ENCODE measurements at regions not wholly inside any gene's neighbourhood (a gene's known extent, or its start where the extent isn't known, plus 50 kb on each side); places are given as distances from the start of the nearest gene placed in this dataset.
A peak's percentile ranks its signal among the peaks of the same experiment; 100 is the strongest.

- H3K9me3 Mint-ChIP-seq: no peaks in the 10 kb centered on the region
- WGBS (ENCODE audit: extremely low coverage, insufficient read length, low lambda C conversion rate): no CpG with 5 or more reads among the region's 1 CpG
- Histone ChIP-seq H3K56ac (ENCODE audit: insufficient read length, low read depth, low read length) (no peak overlapping the region), H3K4ac (ENCODE audit: low read depth, low read length) (no peak overlapping the region), H2BK12ac (ENCODE audit: insufficient read length, low read depth, low read length) (no peak overlapping the region), H3K9ac (ENCODE audit: extremely low read depth, insufficient read length, low read length) (no peak overlapping the region), H3K9me3 (ENCODE audit: control insufficient read depth, low read depth, low read length) (no peaks in the 10 kb centered on the region), H4K20me1 (ENCODE audit: control insufficient read depth, insufficient read depth, insufficient read length) (no peaks in the 10 kb centered on the region), H3K27ac (ENCODE audit: insufficient read length, low read depth, low read length) (peak overlapping the region; percentile 16), H3T11ph (ENCODE audit: low read length) (no peak overlapping the region), H4K91ac (ENCODE audit: insufficient read length, low read depth, low read length) (no peak overlapping the region), H2BK20ac (ENCODE audit: low read depth, low read length, poor library complexity, severe bottlenecking) (no peak overlapping the region), H3K23ac (ENCODE audit: insufficient read length, low read depth, low read length) (no peak overlapping the region), H3K79me2 (ENCODE audit: insufficient read depth, low read length) (no peaks in the 10 kb centered on the region), H4K5ac (ENCODE audit: insufficient read length, low read depth, low read length) (no peak overlapping the region), H4K8ac (replicated peaks; ENCODE audit: insufficient read length, low read depth, low read length) (no peak overlapping the region), H3K4me1 (ENCODE audit: insufficient read depth, low read length) (peaks cover 9% of the 10 kb centered on the region), H3K27me3 (ENCODE audit: insufficient read depth, low read length) (no peaks in the 10 kb centered on the region), H2BK5ac (ENCODE audit: insufficient read length, low read length) (no peak overlapping the region), H2BK120ac (ENCODE audit: low read depth, low read length, poor library complexity, severe bottlenecking) (no peak overlapping the region), H3K14ac (ENCODE audit: insufficient read depth, low read length) (no peak overlapping the region), H2AK5ac (ENCODE audit: insufficient read length, low read length) (no peak overlapping the region), H2BK15ac (ENCODE audit: low read depth, low read length) (no peak overlapping the region), H3K18ac (ENCODE audit: insufficient read length, low read depth, low read length) (no peak overlapping the region), H3K23me2 (ENCODE audit: insufficient read length, low read depth, low read length, poor library complexity, severe bottlenecking) (no peaks in the 10 kb centered on the region), H3K4me2 (ENCODE audit: insufficient read depth, insufficient read length, low read length) (no peak overlapping the region), H3K79me1 (ENCODE audit: insufficient read depth, low read depth, low read length, poor library complexity, severe bottlenecking) (no peaks in the 10 kb centered on the region), H2AFZ (ENCODE audit: low read length) (peak overlapping the region; percentile 74)
- H3K27ac Mint-ChIP-seq: peak overlapping the region; percentile 1 to 52 (median 35); a peak in 4 of 7 replicates
- no peaks in the 10 kb centered on the region for H3K36me3 Mint-ChIP-seq (ENCODE audit: insufficient read depth in 1 of 3, low read depth in 3 of 3)
- no peak for DNase-seq
- no peaks in the 10 kb centered on the region for H3K27me3 Mint-ChIP-seq (ENCODE audit: low read depth)
- H3K4me3 Mint-ChIP-seq: no peak overlapping the region
- TF ChIP-seq, protein P1, sequence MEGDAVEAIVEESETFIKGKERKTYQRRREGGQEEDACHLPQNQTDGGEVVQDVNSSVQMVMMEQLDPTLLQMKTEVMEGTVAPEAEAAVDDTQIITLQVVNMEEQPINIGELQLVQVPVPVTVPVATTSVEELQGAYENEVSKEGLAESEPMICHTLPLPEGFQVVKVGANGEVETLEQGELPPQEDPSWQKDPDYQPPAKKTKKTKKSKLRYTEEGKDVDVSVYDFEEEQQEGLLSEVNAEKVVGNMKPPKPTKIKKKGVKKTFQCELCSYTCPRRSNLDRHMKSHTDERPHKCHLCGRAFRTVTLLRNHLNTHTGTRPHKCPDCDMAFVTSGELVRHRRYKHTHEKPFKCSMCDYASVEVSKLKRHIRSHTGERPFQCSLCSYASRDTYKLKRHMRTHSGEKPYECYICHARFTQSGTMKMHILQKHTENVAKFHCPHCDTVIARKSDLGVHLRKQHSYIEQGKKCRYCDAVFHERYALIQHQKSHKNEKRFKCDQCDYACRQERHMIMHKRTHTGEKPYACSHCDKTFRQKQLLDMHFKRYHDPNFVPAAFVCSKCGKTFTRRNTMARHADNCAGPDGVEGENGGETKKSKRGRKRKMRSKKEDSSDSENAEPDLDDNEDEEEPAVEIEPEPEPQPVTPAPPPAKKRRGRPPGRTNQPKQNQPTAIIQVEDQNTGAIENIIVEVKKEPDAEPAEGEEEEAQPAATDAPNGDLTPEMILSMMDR (conservative IDR thresholded peaks at IDR 0.05): no peak
- peaks cover 14 to 18% of the 10 kb centered on the region in 2 experiments for H3K4me1 Mint-ChIP-seq
Measured at GRCh38 chr12:77237896-77238295, 172.5 kb upstream of the E2F7 start.
